HCT116 (cell line): ENCODE measurements at regions not wholly inside any gene's neighbourhood (a gene's known extent, or its start where the extent isn't known, plus 50 kb on each side); places are given as distances from the start of the nearest gene placed in this dataset.

Experiments
- ATAC-seq: fragments of 200-7000 bp; cut with Tn5 transposase; 2 replicates; pipeline ENCODE4 v1.9.1; 2020; ENCODE audit warnings: mild to moderate bottlenecking, moderate library complexity
- BruUV-seq: library from RNA; stranded (reverse); fragments of 400-500 nt; replicated peaks from 2 replicates; lab custom pipeline; 2021; lab: Mats Ljungman, UMichigan
- CTCF ChIA-PET: fragments of 300-600 bp; sonication (Branson Sonifier 250); formaldehyde crosslinking; loops from one replicate; lab custom pipeline; 2021; ENCODE audit warnings: antibody characterized with exemption; lab: Charles Lee
- POLR2A ChIA-PET: fragments of 300-600, 350-600 bp; sonication (Branson Sonifier 250); formaldehyde crosslinking; loops from one replicate; lab custom pipeline; 2021; ENCODE audit warnings: antibody characterized with exemption; lab: Charles Lee
- RAD21 ChIA-PET, 2 experiments: fragments of 300-600 bp; sonication (Branson Sonifier 250); formaldehyde crosslinking; loops; one replicate each; lab custom pipeline; 2023; ENCODE audit warnings: low total read pairs in 2 of 2; ENCODE audit not compliant: uncharacterized antibody in 2 of 2, unreplicated experiment in 2 of 2, low non-redundant PET in 1 of 2; lab: Charles Lee
- DNase-seq: peaks from one replicate; pipeline ENCODE4 v3.0.0-alpha.2; 2010; ENCODE audit warnings: low read depth, low spot score
- H2AFZ ChIP-seq: fragments of 200-600 bp; shearing (Covaris generic), sonication (generic); 2 replicates; pipeline ENCODE4 v1.6.1; 2017; ENCODE audit warnings: low read depth, mixed run types, mixed read lengths, antibody characterized with exemption, low read length; ENCODE audit not compliant: poor library complexity, severe bottlenecking
- H3K27ac ChIP-seq: 2 replicates; pipeline ENCODE4 v1.5.1; 2012; ENCODE audit warnings: low read depth, low read length
- H3K27me3 ChIP-seq: fragments of 200-600 bp; sonication (generic); 2 replicates; pipeline ENCODE4 v1.6.1; 2016; ENCODE audit warnings: mixed run types, low read length, mixed read lengths; ENCODE audit not compliant: insufficient read depth
- H3K36me3 ChIP-seq, 2 experiments: fragments of 200-500 bp in 1 of 2; fragments of 200-600 bp in 1 of 2; sonication (Bioruptor generic) in 1 of 2; sonication (generic) in 1 of 2; 2 replicates each; pipeline versions ENCODE4 v1.5.1 to v1.6.1; 2014 to 2016; ENCODE audit warnings: low read length in 2 of 2, inconsistent platforms in 1 of 2, mixed read lengths in 1 of 2, mixed run types in 1 of 2; ENCODE audit not compliant: insufficient read depth in 2 of 2, control insufficient read depth in 1 of 2
- H3K4me1 ChIP-seq, 2 experiments: fragments of 200-600 bp in 1 of 2; sonication (generic) in 1 of 2; 2 replicates each; pipeline versions ENCODE4 v1.5.1 to v1.6.1; 2012 to 2017; ENCODE audit warnings: low read length in 2 of 2, inconsistent platforms in 1 of 2, mild to moderate bottlenecking in 1 of 2, mixed read lengths in 1 of 2, mixed run types in 1 of 2, moderate library complexity in 1 of 2; ENCODE audit not compliant: insufficient read depth in 2 of 2, control insufficient read depth in 1 of 2
- H3K4me2 ChIP-seq: fragments of 200-600 bp; sonication (generic); 2 replicates; pipeline ENCODE4 v1.6.1; 2017; ENCODE audit warnings: mixed run types, low read length, mixed read lengths
- H3K4me3 ChIP-seq, 2 experiments: fragments of 200-600 bp in 1 of 2; sonication (generic) in 1 of 2; replicated peaks in 1 of 2; 2 replicates each; pipeline ENCODE4 v1.5.1; 2011 to 2016; ENCODE audit warnings: low read length in 2 of 2, control low read depth in 1 of 2, low read depth in 1 of 2, mild to moderate bottlenecking in 1 of 2, mixed read lengths in 1 of 2, mixed run types in 1 of 2
- H3K79me2 ChIP-seq: fragments of 200-600 bp; sonication (generic); 2 replicates; pipeline ENCODE4 v1.6.1; 2017; ENCODE audit warnings: mild to moderate bottlenecking, mixed run types, low read length, moderate library complexity, mixed read lengths; ENCODE audit not compliant: insufficient read depth
- H3K9ac ChIP-seq: fragments of 200-600 bp; sonication (generic); 2 replicates; pipeline ENCODE4 v1.6.1; 2016; ENCODE audit warnings: low read length, mixed read lengths
- H3K9me2 ChIP-seq: fragments of 200-600 bp; sonication (generic), shearing (Covaris generic); 2 replicates; pipeline ENCODE4 v1.6.1; 2017; ENCODE audit warnings: mixed run types, mild to moderate bottlenecking, moderate library complexity; ENCODE audit not compliant: insufficient read depth
- H3K9me3 ChIP-seq, 2 experiments: fragments of 200-500 bp in 1 of 2; fragments of 200-600 bp in 1 of 2; sonication (Bioruptor generic) in 1 of 2; sonication (generic) in 1 of 2; 2 replicates each; pipeline ENCODE4 v1.6.1; 2014 to 2017; ENCODE audit warnings: low read length in 2 of 2, mixed read lengths in 2 of 2, inconsistent platforms in 1 of 2, low read depth in 1 of 2, mild to moderate bottlenecking in 1 of 2, mixed run types in 1 of 2, moderate library complexity in 1 of 2; ENCODE audit not compliant: control insufficient read depth in 1 of 2, insufficient read depth in 1 of 2
- H4K20me1 ChIP-seq: fragments of 200-600 bp; sonication (generic), shearing (Covaris generic); 2 replicates; pipeline ENCODE4 v1.6.1; 2017; ENCODE audit warnings: mixed run types, mild to moderate bottlenecking, moderate library complexity; ENCODE audit not compliant: insufficient read depth
- CBX3 ChIP-seq: IDR thresholded peaks from 2 replicates; pipeline ENCODE4 v1.6.1; 2012; ENCODE audit warnings: low read depth
- EGR1 ChIP-seq: IDR thresholded peaks from 2 replicates; pipeline ENCODE4 v1.6.1; 2012; ENCODE audit warnings: low read depth
- ELF1 ChIP-seq: IDR thresholded peaks from 2 replicates; pipeline ENCODE4 v1.6.1; 2012; ENCODE audit warnings: low read depth, borderline replicate concordance
- EZH2phosphoT487 ChIP-seq: fragments of 200-600 bp; IDR thresholded peaks from 2 replicates; pipeline ENCODE4 v1.6.1; 2018; ENCODE audit warnings: antibody characterized with exemption, borderline replicate concordance
- JUND ChIP-seq: IDR thresholded peaks from 2 replicates; pipeline ENCODE4 v1.6.1; 2012
- MAX ChIP-seq: IDR thresholded peaks from 2 replicates; pipeline ENCODE4 v1.6.1; 2012
- POLR2A ChIP-seq: IDR thresholded peaks from 2 replicates; pipeline ENCODE4 v1.7.0; 2011; ENCODE audit warnings: borderline replicate concordance; ENCODE audit not compliant: insufficient read depth, insufficient read length; ENCODE audit errors: extremely low read depth
- POLR2AphosphoS5 ChIP-seq: IDR thresholded peaks from 2 replicates; pipeline ENCODE4 v1.6.1; 2011; ENCODE audit warnings: mild to moderate bottlenecking, low read depth, low read length, moderate library complexity
- SIN3A ChIP-seq: IDR thresholded peaks from 2 replicates; pipeline ENCODE4 v1.6.1; 2012; ENCODE audit warnings: low read depth
- SP1 ChIP-seq: IDR thresholded peaks from 2 replicates; pipeline ENCODE4 v1.6.1; 2012; ENCODE audit warnings: low read depth
- SRF ChIP-seq: IDR thresholded peaks from 2 replicates; pipeline ENCODE4 v1.6.1; 2012; ENCODE audit warnings: low read depth
- TCF7L2 ChIP-seq: IDR thresholded peaks from 2 replicates; pipeline ENCODE4 v1.7.0; 2011; ENCODE audit warnings: borderline replicate concordance, inconsistent platforms; ENCODE audit not compliant: insufficient read depth, insufficient read length; ENCODE audit errors: extremely low read depth
- YY1 ChIP-seq: IDR thresholded peaks from 2 replicates; pipeline ENCODE4 v1.6.1; 2011; ENCODE audit warnings: low read length, low read depth, moderate library complexity, mild to moderate bottlenecking; ENCODE audit not compliant: insufficient replicate concordance; ENCODE audit errors: extremely low read depth
- ZBTB33 ChIP-seq: IDR thresholded peaks from 2 replicates; pipeline ENCODE4 v1.6.1; 2011; ENCODE audit warnings: mild to moderate bottlenecking, low read length, moderate library complexity; ENCODE audit not compliant: insufficient replicate concordance; ENCODE audit errors: extremely low read depth
- ZFX ChIP-seq: fragments of 450-650 bp; IDR thresholded peaks from 2 replicates; pipeline ENCODE4 v1.6.1; 2017
- ZNF274 ChIP-seq: fragments of 200-500 bp; sonication (Bioruptor generic); IDR thresholded peaks from 2 replicates; pipeline ENCODE4 v1.6.1; 2014; ENCODE audit warnings: mild to moderate bottlenecking, low read depth, low read length, inconsistent platforms
- intact Hi-C: fragments of 100-400 bp; cut with micrococcal nuclease; formaldehyde crosslinking; loops from 2 replicates; pipeline ENCODE4 v1.10.0; 2022

GRCh38 chr20:63080811-63081210 is 74.0 kb upstream of the BHLHE23 start:
- Histone ChIP-seq H3K79me2 (no peaks in the 10 kb centered on the region), H3K27ac (no peak overlapping the region), H4K20me1 (no peaks in the 10 kb centered on the region), H3K4me3 (no peak overlapping the region), H3K4me1 (no peaks in the 10 kb centered on the region), H3K9me2 (no peaks in the 10 kb centered on the region), H3K36me3 (no peaks in the 10 kb centered on the region), H3K9ac (no peak overlapping the region)
- POLR2A ChIA-PET = no interaction called here
- intact Hi-C loops = no loop called here
- no peak for TF ChIP-seq EZH2phosphoT487
- no peak for TF ChIP-seq CBX3
- no peak for TF ChIP-seq TCF7L2
- TF ChIP-seq, all 23 proteins: peak for 0
- peaks cover 6 to 7% of the 10 kb centered on the region in 2 experiments; a peak in 2 of 4 replicates for H3K9me3 ChIP-seq
- ATAC-seq = no peak
- H3K4me2 ChIP-seq = no peak overlapping the region
- H3K27me3 ChIP-seq = no peaks in the 10 kb centered on the region; the same call in 1 of the 2 replicates
- DNase-seq = no peak
- ChIA-PET RAD21 (no interaction called here), CTCF (no interaction called here)
- BruUV-seq = no TSS peak
- no peak overlapping the region for H2AFZ ChIP-seq

- Histone ChIP-seq H3K79me2 (no peaks in the 10 kb centered on the region), H3K4me1 (no peaks in the 10 kb centered on the region), H3K4me3 (no peak overlapping the region), H3K9ac (no peak overlapping the region), H3K9me2 (no peaks in the 10 kb centered on the region), H3K36me3 (no peaks in the 10 kb centered on the region), H3K27ac (no peak overlapping the region), H2AFZ (no peak overlapping the region), H4K20me1 (no peaks in the 10 kb centered on the region), H3K4me2 (no peak overlapping the region), H3K9me3 (peaks cover 6 to 7% of the 10 kb centered on the region in 2 experiments; a peak in 2 of 4 replicates), H3K27me3 (no peaks in the 10 kb centered on the region; the same call in 1 of the 2 replicates)
- DNase-seq (no peak), ATAC-seq (no peak)
- RAD21 ChIA-PET = no interaction called here
- CTCF ChIA-PET = no interaction called here
- POLR2A ChIA-PET = no interaction called here
- intact Hi-C loops = no loop called here
- TF ChIP-seq POLR2A = no peak
- no peak for TF ChIP-seq ZFX
- TF ChIP-seq ZNF274 = no peak
- no peak for TF ChIP-seq SRF
- no peak for TF ChIP-seq POLR2AphosphoS5
- TF ChIP-seq ZBTB33 = no peak
- TF ChIP-seq YY1 = no peak
- TF ChIP-seq EGR1 = no peak
- no peak for TF ChIP-seq SP1
- no peak for TF ChIP-seq ELF1
- no peak for TF ChIP-seq JUND
- no peak for TF ChIP-seq SIN3A
- no peak for TF ChIP-seq MAX
- no TSS peak for BruUV-seq
Measured at GRCh38 chr20:63080411-63080810, 73.6 kb upstream of the BHLHE23 start.
